Mesodermal cell (in vitro differentiated cells): ENCODE measurements at regions not wholly inside any gene's neighbourhood (a gene's known extent, or its start where the extent isn't known, plus 50 kb on each side); places are given as distances from the start of the nearest gene placed in this dataset.

ENCODE experiments used
- H3K27ac ChIP-seq: 2 replicates; pipeline ENCODE4 v1.7.0; 2013; ENCODE audit warnings: mild to moderate bottlenecking, low read depth, low read length, moderate library complexity; ENCODE audit not compliant: severe bottlenecking
- H3K36me3 ChIP-seq: 2 replicates; pipeline ENCODE4 v1.7.1; 2013; ENCODE audit warnings: mild to moderate bottlenecking, low read length, moderate library complexity; ENCODE audit not compliant: control insufficient read depth, insufficient read depth
- H3K4me1 ChIP-seq: one replicate; pipeline ENCODE4 v1.7.1; 2013; ENCODE audit warnings: mild to moderate bottlenecking, low read length; ENCODE audit not compliant: insufficient read depth, control insufficient read depth, poor library complexity, severe bottlenecking
- H3K4me3 ChIP-seq: 2 replicates; pipeline ENCODE4 v1.7.0; 2013; ENCODE audit warnings: low read length, control low read depth, mild to moderate bottlenecking; ENCODE audit not compliant: insufficient read depth, poor library complexity, severe bottlenecking; ENCODE audit errors: extremely low read depth
- H3K9me3 ChIP-seq: 2 replicates; pipeline ENCODE4 v1.7.1; 2013; ENCODE audit warnings: mild to moderate bottlenecking, low read length, moderate library complexity; ENCODE audit not compliant: control insufficient read depth
- WGBS, 2 experiments: methylation state at CpG; one replicate each; pipeline ENCODE4 v1.1.5; 2013; ENCODE audit warnings: missing lambda C conversion rate in 2 of 2; ENCODE audit not compliant: insufficient coverage in 2 of 2; 5-methylcytosine and 5-hydroxymethylcytosine counted together

DNA sequence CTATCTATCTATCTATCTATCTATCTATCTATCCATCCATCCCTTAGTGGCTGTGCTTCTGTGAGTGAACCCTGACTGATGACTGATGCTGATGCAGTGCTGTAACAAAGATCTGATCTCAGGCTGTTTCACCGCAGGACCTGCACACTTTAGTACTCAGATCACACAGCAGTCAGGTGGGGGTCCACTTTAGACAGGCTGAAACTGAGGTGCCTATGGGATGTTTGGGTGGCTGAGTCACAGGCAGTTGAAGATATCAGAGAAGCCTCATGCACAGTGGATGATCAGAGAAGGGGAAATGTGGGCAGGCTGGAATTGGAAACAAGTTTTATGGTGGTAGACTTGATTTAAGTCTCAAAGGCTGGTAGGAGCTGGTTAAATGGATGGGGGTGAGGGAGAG is 156.4 kb downstream of the INSIG2 start:
- Histone ChIP-seq H3K27ac (no peak overlapping the region), H3K4me3 (no peak overlapping the region), H3K9me3 (no peaks in the 10 kb centered on the region), H3K36me3 (no peaks in the 10 kb centered on the region), H3K4me1 (peaks cover 3% of the 10 kb centered on the region)
- no CpG with 5 or more reads among the region's 1 CpG for whole genome bisulfite sequencing, 2 experiments

- H3K9me3 ChIP-seq: peaks cover 8% of the 10 kb centered on the region
- WGBS, 2 experiments: 86% methylated on average over 1 of the region's 2 CpGs; no CpG with 5 or more reads in 1 of the 2 experiments
Measured at GRCh38 chr2:118243031-118243430, 154.8 kb downstream of the INSIG2 start.

DNA sequence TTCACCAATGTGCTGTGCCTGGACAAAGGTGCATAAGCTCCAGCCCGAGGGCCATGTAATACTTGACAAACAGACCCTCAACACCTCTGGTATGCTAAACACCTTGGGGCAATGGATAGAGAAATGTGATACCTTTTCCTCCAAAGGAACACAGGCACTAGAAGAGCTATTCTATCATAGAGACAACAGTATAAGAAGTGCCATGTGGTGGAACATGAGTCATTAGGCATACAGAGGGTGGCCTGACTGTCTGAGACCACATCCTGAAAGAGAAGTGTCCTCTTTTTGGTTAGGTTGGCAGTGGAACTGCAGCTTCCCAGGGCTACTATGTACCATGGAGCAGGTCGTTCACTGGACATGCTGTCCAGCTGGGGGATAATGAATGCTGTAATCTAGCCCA is 153.9 kb downstream of the INSIG2 start:
- WGBS, 2 experiments: 71% methylated on average over 1 of the region's 2 CpGs; no CpG with 5 or more reads in 1 of the 2 experiments
- Histone ChIP-seq H3K9me3 (peaks cover 8% of the 10 kb centered on the region), H3K4me3 (no peak overlapping the region), H3K4me1 (no peaks in the 10 kb centered on the region), H3K27ac (no peak overlapping the region), H3K36me3 (no peaks in the 10 kb centered on the region)

More at GRCh38 chr2:118243031-118243430, 154.8 kb downstream of the INSIG2 start:
- Histone ChIP-seq H3K36me3 (no peaks in the 10 kb centered on the region), H3K4me3 (no peak overlapping the region), H3K4me1 (no peaks in the 10 kb centered on the region), H3K27ac (no peak overlapping the region)

DNA sequence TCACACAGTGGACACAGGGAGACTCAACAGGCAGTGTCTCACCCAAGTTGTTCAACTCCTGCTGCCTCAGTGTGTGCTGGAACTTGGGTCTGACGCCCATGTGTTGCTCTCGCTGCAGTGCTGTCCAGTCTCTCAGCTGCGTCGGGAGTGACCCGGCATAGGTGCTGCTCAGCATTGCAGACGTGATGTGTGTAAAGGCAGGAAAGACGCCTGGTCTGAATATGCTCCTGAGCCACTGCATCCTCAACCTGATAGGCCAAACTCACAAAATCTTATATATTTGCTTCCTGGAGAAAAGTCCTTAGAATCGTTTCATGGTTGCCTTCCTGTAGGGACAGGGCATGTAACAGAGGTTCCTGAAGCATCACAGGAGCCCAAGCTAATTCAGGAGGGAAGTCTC is 152.9 kb downstream of the INSIG2 start:
- WGBS, 2 experiments: 80 to 82% methylated on average over 7 of the region's 8 CpGs

GRCh38 chr2:118240276-118240675 is 152.0 kb downstream of the INSIG2 start:
- peaks cover 8% of the 10 kb centered on the region for H3K9me3 ChIP-seq
- no peaks in the 10 kb centered on the region for H3K4me1 ChIP-seq
- H3K27ac ChIP-seq: no peak overlapping the region
- no peaks in the 10 kb centered on the region for H3K36me3 ChIP-seq
- 93 to 94% methylated on average over 2 of the region's 2 CpGs for WGBS, 2 experiments
- H3K4me3 ChIP-seq: no peak overlapping the region

More for the DNA sequence above, 152.9 kb downstream of the INSIG2 start:
- no peak overlapping the region for H3K4me3 ChIP-seq
- peaks cover 8% of the 10 kb centered on the region for H3K9me3 ChIP-seq
- H3K27ac ChIP-seq: no peak overlapping the region
- no peaks in the 10 kb centered on the region for H3K36me3 ChIP-seq
- H3K4me1 ChIP-seq: no peaks in the 10 kb centered on the region

GRCh38 chr2:118239284-118239683 is 151.0 kb downstream of the INSIG2 start:
- Histone ChIP-seq H3K27ac (no peak overlapping the region), H3K36me3 (no peaks in the 10 kb centered on the region), H3K9me3 (peaks cover 8% of the 10 kb centered on the region), H3K4me1 (no peaks in the 10 kb centered on the region), H3K4me3 (no peak overlapping the region)
- 90 to 91% methylated on average over 5 of the region's 5 CpGs for WGBS, 2 experiments

- Histone ChIP-seq H3K9me3 (peaks cover 8% of the 10 kb centered on the region), H3K4me1 (no peaks in the 10 kb centered on the region), H3K36me3 (no peaks in the 10 kb centered on the region), H3K27ac (no peak overlapping the region), H3K4me3 (no peak overlapping the region)
Measured at GRCh38 chr2:118237451-118237850, 149.2 kb downstream of the INSIG2 start.

- Histone ChIP-seq H3K4me3 (no peak overlapping the region), H3K4me1 (no peaks in the 10 kb centered on the region), H3K27ac (no peak overlapping the region), H3K36me3 (no peaks in the 10 kb centered on the region), H3K9me3 (no peaks in the 10 kb centered on the region)
- WGBS, 2 experiments: 74 to 79% methylated on average over 8 to 9 of the region's 9 CpGs
Measured at GRCh38 chr2:118232796-118233195, 144.5 kb downstream of the INSIG2 start.

GRCh38 chr2:118232391-118232790 is 144.1 kb downstream of the INSIG2 start:
- Histone ChIP-seq H3K4me1 (no peaks in the 10 kb centered on the region), H3K4me3 (no peak overlapping the region), H3K36me3 (no peaks in the 10 kb centered on the region), H3K9me3 (no peaks in the 10 kb centered on the region), H3K27ac (no peak overlapping the region)
- 90 to 100% methylated on average over 1 to 2 of the region's 3 CpGs for WGBS, 2 experiments

DNA sequence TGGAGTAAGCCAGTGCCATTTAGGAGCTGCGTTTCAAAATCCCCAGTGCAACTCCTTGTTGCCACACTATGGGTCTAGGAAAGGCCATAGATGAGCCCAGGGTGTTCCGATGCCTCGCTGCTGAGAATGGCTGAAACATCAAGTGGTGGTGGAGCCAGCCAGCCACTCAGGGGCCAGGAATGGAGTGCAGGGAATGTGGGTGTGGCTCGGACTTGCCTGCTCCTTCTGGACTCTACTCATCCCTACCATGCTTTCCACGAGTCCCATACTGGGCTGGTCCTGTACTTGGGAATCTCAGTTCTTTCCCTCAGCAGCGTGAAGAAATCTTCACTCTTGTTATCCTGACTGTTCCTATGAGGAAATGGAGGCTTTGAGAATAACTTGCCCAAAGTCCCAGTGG is 143.5 kb downstream of the INSIG2 start:
- Histone ChIP-seq H3K9me3 (no peaks in the 10 kb centered on the region), H3K27ac (no peak overlapping the region), H3K4me3 (no peak overlapping the region), H3K4me1 (no peaks in the 10 kb centered on the region), H3K36me3 (no peaks in the 10 kb centered on the region)
- 88 to 93% methylated on average over 3 to 6 of the region's 6 CpGs for WGBS, 2 experiments

- Histone ChIP-seq H3K4me1 (no peaks in the 10 kb centered on the region), H3K9me3 (no peaks in the 10 kb centered on the region), H3K4me3 (no peak overlapping the region), H3K27ac (no peak overlapping the region), H3K36me3 (no peaks in the 10 kb centered on the region)
- 76 to 87% methylated on average over 2 of the region's 6 CpGs for WGBS, 2 experiments
Measured at GRCh38 chr2:118227698-118228508, 139.6 kb downstream of the INSIG2 start.
